HEK293 (cell line): ENCODE measurements at regions not wholly inside any gene's neighbourhood (a gene's known extent, or its start where the extent isn't known, plus 50 kb on each side); places are given as distances from the start of the nearest gene placed in this dataset.

Source experiments
- CTCF ChIA-PET: fragments of 350-600 bp; formaldehyde crosslinking; extraction: SDS; loops from one replicate; lab custom pipeline; 2021; ENCODE audit warnings: antibody characterized with exemption; lab: Yijun Ruan, JAX
- POLR2A ChIA-PET: fragments of 300-600 bp; formaldehyde crosslinking; extraction: SDS; loops from one replicate; lab custom pipeline; 2020; ENCODE audit warnings: antibody characterized with exemption, inconsistent platforms; lab: Yijun Ruan, JAX
- H3K27ac ChIP-seq: fragments of 200-500 bp; sonication (Bioruptor generic); 2 replicates; pipeline ENCODE4 v1.5.1; 2014; ENCODE audit warnings: low read depth, low read length, control low read depth, inconsistent platforms; ENCODE audit errors: extremely low read depth
- H3K36me3 ChIP-seq, 2 experiments: fragments of 200-500 bp in 1 of 2; sonication (Bioruptor generic) in 1 of 2; 1 replicate in 1 of 2; 2 replicates in 1 of 2; pipeline ENCODE4 v1.5.1; 2014 to 2017; ENCODE audit warnings: inconsistent platforms in 2 of 2, low read length in 2 of 2; ENCODE audit not compliant: control insufficient read depth in 2 of 2, insufficient read depth in 1 of 2
- H3K4me1 ChIP-seq: fragments of 200-500 bp; sonication (Bioruptor generic); 2 replicates; pipeline ENCODE4 v1.5.1; 2014; ENCODE audit warnings: mild to moderate bottlenecking, low read length, inconsistent platforms; ENCODE audit not compliant: control insufficient read depth, insufficient read depth
- H3K4me3 ChIP-seq: 2 replicates; pipeline ENCODE4 v1.5.1; 2011; ENCODE audit warnings: low read depth, mild to moderate bottlenecking, control low read depth, low read length, moderate library complexity
- H3K9me3 ChIP-seq: fragments of 200-500 bp; sonication (Bioruptor generic); 2 replicates; pipeline ENCODE4 v1.5.1; 2014; ENCODE audit warnings: low read depth, low read length, inconsistent platforms; ENCODE audit not compliant: control insufficient read depth, insufficient read depth
- BCL11A ChIP-seq: fragments of 450-650 bp; formaldehyde crosslinking; IDR thresholded peaks from 2 replicates; pipeline ENCODE4 v1.5.1; 2016; ENCODE audit warnings: low read depth, missing biosample characterization, missing genetic modification characterization
- ELK4 ChIP-seq: IDR thresholded peaks from 2 replicates; pipeline ENCODE4 v1.6.1; 2011; ENCODE audit warnings: mild to moderate bottlenecking, low read depth, low read length, borderline replicate concordance
- GLIS2 ChIP-seq: fragments of 450-650 bp; formaldehyde crosslinking; IDR thresholded peaks from 2 replicates; pipeline ENCODE4 v1.5.1; 2016; ENCODE audit warnings: missing biosample characterization, missing genetic modification characterization
- OSR2 ChIP-seq: fragments of 450-650 bp; formaldehyde crosslinking; IDR thresholded peaks from 2 replicates; pipeline ENCODE4 v1.5.1; 2016; ENCODE audit warnings: missing biosample characterization, missing genetic modification characterization
- ZBTB21 ChIP-seq: fragments of 450-650 bp; formaldehyde crosslinking; IDR thresholded peaks from 2 replicates; pipeline ENCODE4 v1.5.1; 2017; ENCODE audit warnings: missing biosample characterization, missing genetic modification characterization
- ZEB2 ChIP-seq: fragments of 450-650 bp; formaldehyde crosslinking; IDR thresholded peaks from 2 replicates; pipeline ENCODE4 v1.5.1; 2016; ENCODE audit warnings: missing biosample characterization, missing genetic modification characterization
- ZIC2 ChIP-seq: fragments of 450-650 bp; formaldehyde crosslinking; IDR thresholded peaks from 2 replicates; pipeline ENCODE4 v1.5.1; 2016; ENCODE audit warnings: missing biosample characterization, missing genetic modification characterization
- ZNF10 ChIP-seq: fragments of 450-650 bp; formaldehyde crosslinking; IDR thresholded peaks from 2 replicates; pipeline ENCODE4 v1.5.1; 2017; ENCODE audit warnings: missing biosample characterization, missing genetic modification characterization
- ZNF112 ChIP-seq: fragments of 450-650 bp; formaldehyde crosslinking; IDR thresholded peaks from 2 replicates; pipeline ENCODE4 v1.5.0; 2017; ENCODE audit warnings: missing biosample characterization, missing genetic modification characterization
- ZNF169 ChIP-seq: fragments of 450-650 bp; formaldehyde crosslinking; IDR thresholded peaks from 2 replicates; pipeline ENCODE4 v1.5.1; 2016; ENCODE audit warnings: missing biosample characterization, missing genetic modification characterization
- ZNF19 ChIP-seq: fragments of 450-650 bp; formaldehyde crosslinking; IDR thresholded peaks from 2 replicates; pipeline ENCODE4; 2016; ENCODE audit warnings: missing biosample characterization, missing genetic modification characterization, low read depth
- ZNF23 ChIP-seq: fragments of 450-650 bp; formaldehyde crosslinking; IDR thresholded peaks from 2 replicates; pipeline ENCODE4 v1.5.1; 2016; ENCODE audit warnings: missing biosample characterization, missing genetic modification characterization, borderline replicate concordance
- ZNF248 ChIP-seq: fragments of 450-650 bp; formaldehyde crosslinking; IDR thresholded peaks from 2 replicates; pipeline ENCODE4 v1.5.1; 2017; ENCODE audit warnings: missing biosample characterization, missing genetic modification characterization
- ZNF341 ChIP-seq: fragments of 450-650 bp; formaldehyde crosslinking; IDR thresholded peaks from 2 replicates; pipeline ENCODE4; 2016; ENCODE audit warnings: low read depth, missing biosample characterization, missing genetic modification characterization
- ZNF350 ChIP-seq: fragments of 450-650 bp; formaldehyde crosslinking; IDR thresholded peaks from 2 replicates; pipeline ENCODE4 v1.5.0; 2017; ENCODE audit warnings: missing biosample characterization, mild to moderate bottlenecking, missing genetic modification characterization
- ZNF513 ChIP-seq: fragments of 450-650 bp; IDR thresholded peaks from 2 replicates; pipeline ENCODE4 v1.5.1; 2018; ENCODE audit warnings: missing biosample characterization, missing genetic modification characterization
- ZNF514 ChIP-seq: fragments of 450-650 bp; formaldehyde crosslinking; IDR thresholded peaks from 2 replicates; pipeline ENCODE4 v1.5.1; 2016; ENCODE audit warnings: missing biosample characterization, missing genetic modification characterization
- ZNF521 ChIP-seq: fragments of 450-650 bp; formaldehyde crosslinking; IDR thresholded peaks from 2 replicates; pipeline ENCODE4 v1.5.1; 2017; ENCODE audit warnings: missing biosample characterization, mild to moderate bottlenecking, missing genetic modification characterization
- ZNF529 ChIP-seq: fragments of 450-650 bp; formaldehyde crosslinking; IDR thresholded peaks from 2 replicates; pipeline ENCODE4 v1.5.1; 2017; ENCODE audit warnings: missing genetic modification characterization, missing biosample characterization; ENCODE audit not compliant: insufficient replicate concordance
- ZNF571 ChIP-seq: fragments of 450-650 bp; formaldehyde crosslinking; IDR thresholded peaks from 2 replicates; pipeline ENCODE4 v1.5.0; 2017; ENCODE audit warnings: missing biosample characterization, missing genetic modification characterization
- ZNF639 ChIP-seq: fragments of 450-650 bp; formaldehyde crosslinking; IDR thresholded peaks from 2 replicates; pipeline ENCODE4 v1.5.1; 2016; ENCODE audit warnings: missing biosample characterization, missing genetic modification characterization
- ZSCAN18 ChIP-seq: fragments of 450-650 bp; formaldehyde crosslinking; IDR thresholded peaks from 2 replicates; pipeline ENCODE4 v1.5.1; 2016; ENCODE audit warnings: missing biosample characterization, missing genetic modification characterization

GRCh38 chr6:168735268-168735949 lies 294.4 kb downstream of the SMOC2 start:
- POLR2A ChIA-PET: no interaction called here

GRCh38 chr6:168734523-168734922 lies 293.5 kb downstream of the SMOC2 start:
- H3K4me1 ChIP-seq: no peaks in the 10 kb centered on the region
- no peak overlapping the region for H3K4me3 ChIP-seq
- POLR2A ChIA-PET: no interaction called here
- no peaks in the 10 kb centered on the region for H3K9me3 ChIP-seq
- CTCF ChIA-PET: interaction anchor here (1.1 kb wide), 1 partner anchor 21 kb away, joined by 6 read pairs; no protein-coding TSS in a partner anchor
- no peaks in the 10 kb centered on the region for H3K36me3 ChIP-seq
- TF ChIP-seq ZNF19 (tag by site-specific recombination) (no peak), ZBTB21 (tag by site-specific recombination) (no peak), ZSCAN18 (tag by site-specific recombination) (no peak), ZNF248 (no peak), ZNF529 (no peak), ZNF341 (no peak), ZNF112 (no peak), BCL11A (tag by site-specific recombination) (no peak), ELK4 (no peak), ZNF571 (tag by site-specific recombination) (no peak), OSR2 (no peak), ZNF23 (no peak), ZNF169 (tag by site-specific recombination) (no peak), ZNF350 (no peak), ZNF513 (no peak), ZNF521 (tag by site-specific recombination) (no peak)
- H3K27ac ChIP-seq: no peak overlapping the region

More at GRCh38 chr6:168735268-168735949, 294.4 kb downstream of the SMOC2 start:
- CTCF ChIA-PET: interaction anchor here (1.1 kb wide), 1 partner anchor 22 kb away, joined by 6 read pairs; no protein-coding TSS in a partner anchor
- no peaks in the 10 kb centered on the region for H3K36me3 ChIP-seq
- no peaks in the 10 kb centered on the region for H3K9me3 ChIP-seq
- H3K27ac ChIP-seq: no peak overlapping the region
- no peak overlapping the region for H3K4me3 ChIP-seq
- TF ChIP-seq ZNF514 (tag by site-specific recombination): no peak
- TF ChIP-seq GLIS2 (tag by site-specific recombination): no peak
- TF ChIP-seq ZNF350: no peak
- no peak for TF ChIP-seq ZNF10 (tag by site-specific recombination)
- TF ChIP-seq ZEB2 (tag by site-specific recombination): no peak
- no peak for TF ChIP-seq ZNF639 (tag by site-specific recombination)
- TF ChIP-seq ZIC2 (tag by site-specific recombination): no peak
- TF ChIP-seq, all 188 proteins: peak for 0
- H3K4me1 ChIP-seq: no peaks in the 10 kb centered on the region
